ENCODE measurements at regions not wholly inside any gene's neighbourhood (a gene's known extent, or its start where the extent isn't known, plus 50 kb on each side); places are given as distances from the start of the nearest gene placed in this dataset.
"Not testable (repeated sequence)": the region's sequence is repeated elsewhere in the genome, so short reads cannot be mapped to it uniquely, and the experiment has no call there.

DNA sequence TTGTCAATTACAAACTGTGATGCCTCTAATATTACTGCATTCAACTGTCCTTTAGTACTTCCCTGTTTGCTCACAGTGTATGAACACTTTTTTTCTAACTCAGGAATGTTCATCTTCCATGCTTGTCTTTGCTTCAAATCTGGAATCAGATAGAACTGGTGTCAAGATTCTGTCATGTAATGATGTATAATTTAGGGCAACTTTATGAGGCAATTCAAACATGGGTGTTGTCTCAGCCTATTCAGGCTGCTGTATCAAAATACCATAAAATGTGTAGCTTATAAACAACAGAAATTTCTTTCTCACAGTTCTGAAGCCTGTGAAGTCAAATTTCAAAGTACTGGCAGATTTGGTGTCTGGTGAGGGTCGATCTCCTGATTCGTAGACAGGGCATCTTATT is 1012.9 kb downstream of the RAB28 start:
- Histone ChIP-seq H3K4me2 (no peak overlapping the region), H4K20me1 (ENCODE audit: insufficient read depth) (no peaks in the 10 kb centered on the region), H3K4me1 (ENCODE audit: low read depth, poor library complexity, severe bottlenecking) (no peaks in the 10 kb centered on the region), H2AFZ (ENCODE audit: low read depth) (no peak overlapping the region), H3K4me3 (IDR thresholded peaks at IDR 0.05; ENCODE audit: insufficient read depth, low read depth, low read length) (no peak overlapping the region), H3K36me3 (ENCODE audit: insufficient read depth) (no peaks in the 10 kb centered on the region), H3K27me3 (ENCODE audit: insufficient read depth, low read depth) (no peaks in the 10 kb centered on the region), H3K9ac (no peak overlapping the region), H3K79me2 (ENCODE audit: insufficient read depth, low read depth) (no peaks in the 10 kb centered on the region), H3K27ac (no peak overlapping the region)
- TF ChIP-seq, protein P1, sequence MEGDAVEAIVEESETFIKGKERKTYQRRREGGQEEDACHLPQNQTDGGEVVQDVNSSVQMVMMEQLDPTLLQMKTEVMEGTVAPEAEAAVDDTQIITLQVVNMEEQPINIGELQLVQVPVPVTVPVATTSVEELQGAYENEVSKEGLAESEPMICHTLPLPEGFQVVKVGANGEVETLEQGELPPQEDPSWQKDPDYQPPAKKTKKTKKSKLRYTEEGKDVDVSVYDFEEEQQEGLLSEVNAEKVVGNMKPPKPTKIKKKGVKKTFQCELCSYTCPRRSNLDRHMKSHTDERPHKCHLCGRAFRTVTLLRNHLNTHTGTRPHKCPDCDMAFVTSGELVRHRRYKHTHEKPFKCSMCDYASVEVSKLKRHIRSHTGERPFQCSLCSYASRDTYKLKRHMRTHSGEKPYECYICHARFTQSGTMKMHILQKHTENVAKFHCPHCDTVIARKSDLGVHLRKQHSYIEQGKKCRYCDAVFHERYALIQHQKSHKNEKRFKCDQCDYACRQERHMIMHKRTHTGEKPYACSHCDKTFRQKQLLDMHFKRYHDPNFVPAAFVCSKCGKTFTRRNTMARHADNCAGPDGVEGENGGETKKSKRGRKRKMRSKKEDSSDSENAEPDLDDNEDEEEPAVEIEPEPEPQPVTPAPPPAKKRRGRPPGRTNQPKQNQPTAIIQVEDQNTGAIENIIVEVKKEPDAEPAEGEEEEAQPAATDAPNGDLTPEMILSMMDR (conservative IDR thresholded peaks at IDR 0.05; ENCODE audit: low read depth, low read length): no peak

DNA sequence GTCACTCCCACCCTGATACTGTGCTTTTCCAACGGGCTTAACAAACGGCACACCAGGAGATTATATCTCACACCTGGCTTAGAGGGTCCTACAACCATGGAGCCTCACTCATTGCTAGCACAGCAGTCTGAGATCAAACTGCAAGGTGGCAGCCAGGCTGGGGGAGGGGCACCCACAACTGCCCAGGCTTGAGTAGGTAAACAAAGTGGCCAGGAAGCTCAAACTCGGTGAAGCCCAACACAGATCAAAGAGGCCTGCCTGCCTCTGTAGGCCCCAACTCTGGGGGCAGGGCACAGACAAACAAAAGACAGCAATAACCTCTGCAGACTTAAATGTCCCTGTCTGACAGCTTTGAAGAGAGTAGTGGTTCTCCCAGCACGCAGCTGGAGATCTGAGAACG is 1022.6 kb downstream of the RAB28 start:
- not testable (repeated sequence) for H3K27ac ChIP-seq; H3K4me3 ChIP-seq (IDR thresholded peaks at IDR 0.05; ENCODE audit: insufficient read depth, low read depth, low read length); H3K79me2 ChIP-seq (ENCODE audit: insufficient read depth, low read depth); H3K9ac ChIP-seq; H3K4me2 ChIP-seq; H3K36me3 ChIP-seq (ENCODE audit: insufficient read depth); H3K4me1 ChIP-seq (ENCODE audit: low read depth, poor library complexity, severe bottlenecking); H3K27me3 ChIP-seq (ENCODE audit: insufficient read depth, low read depth); H4K20me1 ChIP-seq (ENCODE audit: insufficient read depth); H2AFZ ChIP-seq (ENCODE audit: low read depth)

DNA sequence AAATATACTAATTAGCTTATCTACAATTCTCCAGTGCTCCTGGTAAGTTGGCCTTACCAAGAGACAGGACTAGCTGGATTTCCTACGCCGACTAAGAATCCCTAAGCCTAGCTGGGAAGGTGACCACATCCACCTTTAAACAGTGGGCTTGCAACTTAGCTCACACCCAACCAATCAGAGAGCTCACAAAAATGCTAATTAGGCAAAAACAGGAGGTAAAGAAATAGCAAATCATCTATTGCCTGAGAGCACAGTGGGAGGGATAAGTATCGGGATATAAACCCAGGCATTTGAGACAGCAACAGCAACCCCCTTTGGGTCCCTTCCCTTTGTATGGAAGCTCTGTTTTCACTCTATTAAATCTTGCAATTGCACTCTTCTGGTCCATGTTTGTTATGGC is 1025.0 kb downstream of the RAB28 start:
- Histone ChIP-seq H4K20me1 (ENCODE audit: insufficient read depth) (no peaks in the 10 kb centered on the region), H3K4me3 (IDR thresholded peaks at IDR 0.05; ENCODE audit: insufficient read depth, low read depth, low read length) (no peak overlapping the region), H3K36me3 (ENCODE audit: insufficient read depth) (no peaks in the 10 kb centered on the region), H3K27me3 (ENCODE audit: insufficient read depth, low read depth) (no peaks in the 10 kb centered on the region), H2AFZ (ENCODE audit: low read depth) (no peak overlapping the region), H3K4me1 (ENCODE audit: low read depth, poor library complexity, severe bottlenecking) (no peaks in the 10 kb centered on the region), H3K9ac (no peak overlapping the region), H3K79me2 (ENCODE audit: insufficient read depth, low read depth) (no peaks in the 10 kb centered on the region), H3K27ac (no peak overlapping the region), H3K4me2 (no peak overlapping the region)
- TF ChIP-seq, protein P1 (conservative IDR thresholded peaks at IDR 0.05; ENCODE audit: low read depth, low read length): no peak

- TF ChIP-seq, protein P1 (conservative IDR thresholded peaks at IDR 0.05; ENCODE audit: low read depth, low read length): no peak
- H3K4me3 ChIP-seq (IDR thresholded peaks at IDR 0.05; ENCODE audit: insufficient read depth, low read depth, low read length): no peak overlapping the region
- H2AFZ ChIP-seq (ENCODE audit: low read depth): no peak overlapping the region
- H3K27ac ChIP-seq: no peak overlapping the region
- no peaks in the 10 kb centered on the region for H3K4me1 ChIP-seq (ENCODE audit: low read depth, poor library complexity, severe bottlenecking)
- H3K79me2 ChIP-seq (ENCODE audit: insufficient read depth, low read depth): no peaks in the 10 kb centered on the region
- no peaks in the 10 kb centered on the region for H3K36me3 ChIP-seq (ENCODE audit: insufficient read depth)
- H3K27me3 ChIP-seq (ENCODE audit: insufficient read depth, low read depth): no peaks in the 10 kb centered on the region
- no peak overlapping the region for H3K4me2 ChIP-seq
- H3K9ac ChIP-seq: no peak overlapping the region
- H4K20me1 ChIP-seq (ENCODE audit: insufficient read depth): no peaks in the 10 kb centered on the region
Observed at GRCh38 chr4:12458621-12459020, 1025.5 kb downstream of the RAB28 start.

GRCh38 chr4:12452291-12452690 is 1023.6 kb upstream of the HS3ST1 start:
- no peak overlapping the region for H3K9ac ChIP-seq
- H3K4me1 ChIP-seq (ENCODE audit: low read depth, poor library complexity, severe bottlenecking): no peaks in the 10 kb centered on the region
- no peak overlapping the region for H3K27ac ChIP-seq
- H4K20me1 ChIP-seq (ENCODE audit: insufficient read depth): no peaks in the 10 kb centered on the region
- no peak overlapping the region for H3K4me2 ChIP-seq
- TF ChIP-seq, protein P1 (conservative IDR thresholded peaks at IDR 0.05; ENCODE audit: low read depth, low read length): no peak
- no peaks in the 10 kb centered on the region for H3K79me2 ChIP-seq (ENCODE audit: insufficient read depth, low read depth)
- no peaks in the 10 kb centered on the region for H3K27me3 ChIP-seq (ENCODE audit: insufficient read depth, low read depth)
- H3K36me3 ChIP-seq (ENCODE audit: insufficient read depth): no peaks in the 10 kb centered on the region
- no peak overlapping the region for H3K4me3 ChIP-seq (IDR thresholded peaks at IDR 0.05; ENCODE audit: insufficient read depth, low read depth, low read length)
- H2AFZ ChIP-seq (ENCODE audit: low read depth): no peak overlapping the region

All from KMS-11 (cell line).